ENCODE measurements at regions not wholly inside any gene's neighbourhood (a gene's known extent, or its start where the extent isn't known, plus 50 kb on each side); places are given as distances from the start of the nearest gene placed in this dataset.

DNA sequence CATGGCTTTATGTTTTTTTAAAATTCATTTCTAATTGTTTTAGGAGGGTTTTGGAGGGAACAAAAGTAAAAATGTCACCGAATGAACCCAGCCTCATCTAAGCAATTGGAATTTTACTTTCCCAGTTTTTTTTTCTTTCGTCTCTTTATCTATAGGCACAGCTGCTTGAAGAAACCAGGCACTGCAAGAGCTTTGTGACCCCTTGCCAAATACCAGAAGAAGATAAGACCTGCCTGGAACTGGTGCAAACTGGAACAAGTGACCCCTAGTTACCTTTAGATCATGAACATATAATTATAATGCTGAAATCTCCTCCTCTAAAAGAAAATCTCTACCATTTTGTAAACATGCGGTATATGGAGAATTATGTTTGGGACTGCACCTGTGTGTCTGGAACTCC, 100.9 kb downstream of the TSN start (continued):
- TF ChIP-seq PTTG1 (tag; IDR thresholded peaks at IDR 0.05; ENCODE audit: low read depth) = no peak
- TF ChIP-seq MYNN (IDR thresholded peaks at IDR 0.05) = no peak
- no peak for TF ChIP-seq MYNN (CRISPR knock-in tag; IDR thresholded peaks at IDR 0.05)
- TF ChIP-seq, protein P1, sequence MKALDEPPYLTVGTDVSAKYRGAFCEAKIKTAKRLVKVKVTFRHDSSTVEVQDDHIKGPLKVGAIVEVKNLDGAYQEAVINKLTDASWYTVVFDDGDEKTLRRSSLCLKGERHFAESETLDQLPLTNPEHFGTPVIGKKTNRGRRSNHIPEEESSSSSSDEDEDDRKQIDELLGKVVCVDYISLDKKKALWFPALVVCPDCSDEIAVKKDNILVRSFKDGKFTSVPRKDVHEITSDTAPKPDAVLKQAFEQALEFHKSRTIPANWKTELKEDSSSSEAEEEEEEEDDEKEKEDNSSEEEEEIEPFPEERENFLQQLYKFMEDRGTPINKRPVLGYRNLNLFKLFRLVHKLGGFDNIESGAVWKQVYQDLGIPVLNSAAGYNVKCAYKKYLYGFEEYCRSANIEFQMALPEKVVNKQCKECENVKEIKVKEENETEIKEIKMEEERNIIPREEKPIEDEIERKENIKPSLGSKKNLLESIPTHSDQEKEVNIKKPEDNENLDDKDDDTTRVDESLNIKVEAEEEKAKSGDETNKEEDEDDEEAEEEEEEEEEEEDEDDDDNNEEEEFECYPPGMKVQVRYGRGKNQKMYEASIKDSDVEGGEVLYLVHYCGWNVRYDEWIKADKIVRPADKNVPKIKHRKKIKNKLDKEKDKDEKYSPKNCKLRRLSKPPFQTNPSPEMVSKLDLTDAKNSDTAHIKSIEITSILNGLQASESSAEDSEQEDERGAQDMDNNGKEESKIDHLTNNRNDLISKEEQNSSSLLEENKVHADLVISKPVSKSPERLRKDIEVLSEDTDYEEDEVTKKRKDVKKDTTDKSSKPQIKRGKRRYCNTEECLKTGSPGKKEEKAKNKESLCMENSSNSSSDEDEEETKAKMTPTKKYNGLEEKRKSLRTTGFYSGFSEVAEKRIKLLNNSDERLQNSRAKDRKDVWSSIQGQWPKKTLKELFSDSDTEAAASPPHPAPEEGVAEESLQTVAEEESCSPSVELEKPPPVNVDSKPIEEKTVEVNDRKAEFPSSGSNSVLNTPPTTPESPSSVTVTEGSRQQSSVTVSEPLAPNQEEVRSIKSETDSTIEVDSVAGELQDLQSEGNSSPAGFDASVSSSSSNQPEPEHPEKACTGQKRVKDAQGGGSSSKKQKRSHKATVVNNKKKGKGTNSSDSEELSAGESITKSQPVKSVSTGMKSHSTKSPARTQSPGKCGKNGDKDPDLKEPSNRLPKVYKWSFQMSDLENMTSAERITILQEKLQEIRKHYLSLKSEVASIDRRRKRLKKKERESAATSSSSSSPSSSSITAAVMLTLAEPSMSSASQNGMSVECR (CRISPR knock-in tag; IDR thresholded peaks at IDR 0.05) = no peak
- no peak for TF ChIP-seq POLR3A (IDR thresholded peaks at IDR 0.05; ENCODE audit: borderline replicate concordance, extremely low read depth, insufficient read depth, insufficient read length)
- no peak for TF ChIP-seq IRF2 (CRISPR knock-in tag; IDR thresholded peaks at IDR 0.05)
- no peak for TF ChIP-seq FOXP1 (CRISPR knock-in tag; IDR thresholded peaks at IDR 0.05)
- no peak for TF ChIP-seq CBX5 (IDR thresholded peaks at IDR 0.05; ENCODE audit: borderline replicate concordance, low read depth)
- no peak for TF ChIP-seq ZHX1 (conservative IDR thresholded peaks at IDR 0.05; ENCODE audit: low read length)
- TF ChIP-seq MTA2 (IDR thresholded peaks at IDR 0.05; ENCODE audit: low read depth) = peak; percentile 66
- no peak for TF ChIP-seq TSC22D4 (tag; IDR thresholded peaks at IDR 0.05)
- TF ChIP-seq ZNF79 (CRISPR knock-in tag; IDR thresholded peaks at IDR 0.05; ENCODE audit: low read depth) = no peak
- TF ChIP-seq, protein P2, sequence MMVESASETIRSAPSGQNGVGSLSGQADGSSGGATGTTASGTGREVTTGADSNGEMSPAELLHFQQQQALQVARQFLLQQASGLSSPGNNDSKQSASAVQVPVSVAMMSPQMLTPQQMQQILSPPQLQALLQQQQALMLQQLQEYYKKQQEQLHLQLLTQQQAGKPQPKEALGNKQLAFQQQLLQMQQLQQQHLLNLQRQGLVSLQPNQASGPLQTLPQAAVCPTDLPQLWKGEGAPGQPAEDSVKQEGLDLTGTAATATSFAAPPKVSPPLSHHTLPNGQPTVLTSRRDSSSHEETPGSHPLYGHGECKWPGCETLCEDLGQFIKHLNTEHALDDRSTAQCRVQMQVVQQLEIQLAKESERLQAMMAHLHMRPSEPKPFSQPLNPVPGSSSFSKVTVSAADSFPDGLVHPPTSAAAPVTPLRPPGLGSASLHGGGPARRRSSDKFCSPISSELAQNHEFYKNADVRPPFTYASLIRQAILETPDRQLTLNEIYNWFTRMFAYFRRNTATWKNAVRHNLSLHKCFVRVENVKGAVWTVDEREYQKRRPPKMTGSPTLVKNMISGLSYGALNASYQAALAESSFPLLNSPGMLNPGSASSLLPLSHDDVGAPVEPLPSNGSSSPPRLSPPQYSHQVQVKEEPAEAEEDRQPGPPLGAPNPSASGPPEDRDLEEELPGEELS (CRISPR knock-in tag; IDR thresholded peaks at IDR 0.05; ENCODE audit: borderline replicate concordance) = no peak
- TF ChIP-seq RBBP5 (IDR thresholded peaks at IDR 0.05; ENCODE audit: borderline replicate concordance, insufficient read depth, low read length, poor library complexity, severe bottlenecking) = no peak
- TF ChIP-seq SPI1 (IDR thresholded peaks at IDR 0.05; ENCODE audit: borderline replicate concordance, low read depth, low read length) = no peak
